ENCODE measurements at regions not wholly inside any gene's neighbourhood (a gene's known extent, or its start where the extent isn't known, plus 50 kb on each side); places are given as distances from the start of the nearest gene placed in this dataset.

DNA sequence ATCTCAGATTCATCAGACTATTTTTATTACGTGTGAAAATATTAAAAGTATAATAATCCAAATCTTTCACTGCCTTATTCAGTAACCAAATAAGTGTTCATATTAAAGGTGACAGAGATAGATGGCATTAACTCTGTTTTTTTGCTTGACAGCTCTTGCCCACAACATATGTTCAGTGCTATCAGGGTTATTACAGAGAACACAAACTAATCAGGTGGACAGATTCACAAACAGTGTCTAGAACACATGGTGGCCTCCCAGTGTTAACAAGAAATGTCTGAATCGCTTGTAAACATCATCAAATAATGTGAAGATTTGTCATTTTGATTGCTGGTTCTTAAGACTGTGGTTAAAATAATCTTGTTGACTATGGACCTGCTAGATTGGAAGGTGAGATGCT is 609.1 kb upstream of the GRAMD2B start:
- no peak for TF ChIP-seq EP300 (IDR thresholded peaks at IDR 0.05)
- TF ChIP-seq, protein P1, sequence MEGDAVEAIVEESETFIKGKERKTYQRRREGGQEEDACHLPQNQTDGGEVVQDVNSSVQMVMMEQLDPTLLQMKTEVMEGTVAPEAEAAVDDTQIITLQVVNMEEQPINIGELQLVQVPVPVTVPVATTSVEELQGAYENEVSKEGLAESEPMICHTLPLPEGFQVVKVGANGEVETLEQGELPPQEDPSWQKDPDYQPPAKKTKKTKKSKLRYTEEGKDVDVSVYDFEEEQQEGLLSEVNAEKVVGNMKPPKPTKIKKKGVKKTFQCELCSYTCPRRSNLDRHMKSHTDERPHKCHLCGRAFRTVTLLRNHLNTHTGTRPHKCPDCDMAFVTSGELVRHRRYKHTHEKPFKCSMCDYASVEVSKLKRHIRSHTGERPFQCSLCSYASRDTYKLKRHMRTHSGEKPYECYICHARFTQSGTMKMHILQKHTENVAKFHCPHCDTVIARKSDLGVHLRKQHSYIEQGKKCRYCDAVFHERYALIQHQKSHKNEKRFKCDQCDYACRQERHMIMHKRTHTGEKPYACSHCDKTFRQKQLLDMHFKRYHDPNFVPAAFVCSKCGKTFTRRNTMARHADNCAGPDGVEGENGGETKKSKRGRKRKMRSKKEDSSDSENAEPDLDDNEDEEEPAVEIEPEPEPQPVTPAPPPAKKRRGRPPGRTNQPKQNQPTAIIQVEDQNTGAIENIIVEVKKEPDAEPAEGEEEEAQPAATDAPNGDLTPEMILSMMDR (IDR thresholded peaks at IDR 0.05) = no peak

Data from suprapubic skin (tissue), 3 donors.